Colon (tissue), 2 donors: ENCODE measurements at regions not wholly inside any gene's neighbourhood (a gene's known extent, or its start where the extent isn't known, plus 50 kb on each side); places are given as distances from the start of the nearest gene placed in this dataset.

Experiments
- FAIRE-seq: peaks from 2 replicates; lab custom pipeline; 2012; peaks lifted over from hg19 to GRCh38; lab: Jason Lieb, UNC
- donor health status: control.
- donor health status: control.

GRCh38 chr5:125006011-125006685 lies 259.7 kb upstream of the ZNF608 start:
- no peak for FAIRE-seq

- FAIRE-seq, result no peak
Observed at GRCh38 chr5:125010356-125010755, 263.9 kb upstream of the ZNF608 start.

- FAIRE-seq, result no peak
Observed at GRCh38 chr5:125011014-125011413, 264.6 kb upstream of the ZNF608 start.

GRCh38 chr5:125011419-125011818 lies 265.0 kb upstream of the ZNF608 start:
- FAIRE-seq, result no peak

GRCh38 chr5:125011947-125012346 lies 265.5 kb upstream of the ZNF608 start:
- FAIRE-seq, result no peak

- FAIRE-seq, result no peak
Observed at GRCh38 chr5:125012727-125013451, 266.4 kb upstream of the ZNF608 start.

GRCh38 chr5:125014202-125014601 lies 267.8 kb upstream of the ZNF608 start:
- no peak for FAIRE-seq

- FAIRE-seq, result no peak
Observed at GRCh38 chr5:125017796-125018195, 271.4 kb upstream of the ZNF608 start.

- FAIRE-seq, result no peak
Observed at GRCh38 chr5:125023673-125024072, 277.2 kb upstream of the ZNF608 start.

- FAIRE-seq, result peak; percentile 24
Observed at GRCh38 chr5:125026867-125027731, 280.7 kb upstream of the ZNF608 start.

- FAIRE-seq, result no peak
Observed at GRCh38 chr5:125032286-125032685, 285.8 kb upstream of the ZNF608 start.

- no peak for FAIRE-seq
Observed at GRCh38 chr5:125033602-125034001, 287.2 kb upstream of the ZNF608 start.

- no peak for FAIRE-seq
Observed at GRCh38 chr5:125034331-125034730, 287.9 kb upstream of the ZNF608 start.

- FAIRE-seq, result no peak
Observed at GRCh38 chr5:125036494-125036893, 290.1 kb upstream of the ZNF608 start.

GRCh38 chr5:125037020-125037419 lies 290.6 kb upstream of the ZNF608 start:
- FAIRE-seq, result no peak

- FAIRE-seq, result no peak
Observed at GRCh38 chr5:125037530-125037929, 291.1 kb upstream of the ZNF608 start.

GRCh38 chr5:125038477-125038876 lies 292.0 kb upstream of the ZNF608 start:
- no peak for FAIRE-seq

GRCh38 chr5:125041798-125042197 lies 295.4 kb upstream of the ZNF608 start:
- FAIRE-seq, result no peak

- no peak for FAIRE-seq
Observed at GRCh38 chr5:125042261-125042890, 295.9 kb upstream of the ZNF608 start.

- FAIRE-seq, result no peak
Observed at GRCh38 chr5:125043781-125044391, 297.4 kb upstream of the ZNF608 start.

GRCh38 chr5:125044491-125045282 lies 298.2 kb upstream of the ZNF608 start:
- FAIRE-seq, result no peak
